Fibroblast of lung (primary cell): ENCODE measurements at regions not wholly inside any gene's neighbourhood (a gene's known extent, or its start where the extent isn't known, plus 50 kb on each side); places are given as distances from the start of the nearest gene placed in this dataset.

Experiments
- CTCF ChIP-seq, 2 donors: IDR thresholded peaks in 1 of 2; conservative IDR thresholded peaks in 1 of 2; 1 replicate in 1 of 2; 2 replicates in 1 of 2; pipeline ENCODE4 v1.5.1; 2011 to 2012; ENCODE audit warnings: low read length in 2 of 2, control low read depth in 1 of 2, inconsistent platforms in 1 of 2, low read depth in 1 of 2, mild to moderate bottlenecking in 1 of 2
- EZH2 ChIP-seq: IDR thresholded peaks from 2 replicates; pipeline ENCODE4 v1.5.1; 2012; ENCODE audit warnings: low read length, control low read depth, mild to moderate bottlenecking; ENCODE audit errors: missing control alignments

GRCh38 chr12:45626965-45627364 lies 102.5 kb upstream of the ARID2 start:
- TF ChIP-seq CTCF (conservative IDR thresholded peaks at IDR 0.05 in 1 of 2, IDR thresholded peaks at IDR 0.05 in 1 of 2; ENCODE audit: low read depth in 1 of 2, low read length in 2 of 2): no peak
- TF ChIP-seq EZH2: no peak
